K562 (cell line): ENCODE measurements at regions not wholly inside any gene's neighbourhood (a gene's known extent, or its start where the extent isn't known, plus 50 kb on each side); places are given as distances from the start of the nearest gene placed in this dataset.

Source experiments
- ARID1B ChIP-seq: fragments of 450-650 bp; IDR thresholded peaks from 2 replicates; pipeline ENCODE4 v1.6.1; 2016; ENCODE audit warnings: antibody characterized with exemption, mild to moderate bottlenecking, inconsistent platforms
- ATF2 ChIP-seq: sonication (generic); formaldehyde crosslinking; IDR thresholded peaks from 2 replicates; pipeline ENCODE4 v1.8.1; 2022; ENCODE audit warnings: missing genetic modification reagents
- BRD4 ChIP-seq: fragments of 200-600 bp; sonication (generic); IDR thresholded peaks from 2 replicates; pipeline ENCODE4 v1.6.1; 2017; ENCODE audit warnings: inconsistent platforms
- CLOCK ChIP-seq: fragments of 250-450 bp; sonication (Bioruptor Pico); IDR thresholded peaks from 2 replicates; pipeline ENCODE4 v1.4.0; 2020; ENCODE audit warnings: mild to moderate bottlenecking, moderate library complexity, borderline replicate concordance
- EHMT2 ChIP-seq: fragments of 450-650 bp; IDR thresholded peaks from 2 replicates; pipeline ENCODE4 v1.6.1; 2018; ENCODE audit warnings: antibody characterized with exemption
- MEF2D ChIP-seq: conservative IDR thresholded peaks from 2 replicates; pipeline ENCODE4 v1.6.1; 2016; ENCODE audit warnings: low read depth, missing genetic modification characterization, missing compliant biosample characterization
- MNT ChIP-seq, 2 experiments: fragments of 450-650 bp; conservative IDR thresholded peaks; 2 replicates each; pipeline ENCODE4 v1.6.1; 2017; ENCODE audit warnings: mild to moderate bottlenecking in 2 of 2, moderate library complexity in 2 of 2
- NR1H2 ChIP-seq: sonication (generic); formaldehyde crosslinking; IDR thresholded peaks from 2 replicates; pipeline ENCODE4 v1.4.0; 2020; ENCODE audit warnings: mild to moderate bottlenecking, missing genetic modification reagents
- POLR2A ChIP-seq: fragments of 450-650 bp; conservative IDR thresholded peaks from 2 replicates; pipeline ENCODE4 v1.6.1; 2016
- RCOR1 ChIP-seq, 2 experiments: IDR thresholded peaks; 2 replicates each; pipeline ENCODE4 v1.6.1; 2012; ENCODE audit warnings: low read depth in 2 of 2, low read length in 2 of 2, borderline replicate concordance in 1 of 2, improper control_type of control experiment in 1 of 2
- SMARCE1 ChIP-seq: fragments of 450-650 bp; IDR thresholded peaks from 2 replicates; pipeline ENCODE4 v1.7.1; 2016; ENCODE audit warnings: mild to moderate bottlenecking
- ZNF174 ChIP-seq: fragments of 250-450 bp; sonication (Bioruptor Pico); IDR thresholded peaks from 2 replicates; pipeline ENCODE4 v1.4.0; 2020; ENCODE audit warnings: mild to moderate bottlenecking
- ZNF707 ChIP-seq: fragments of 250-450 bp; sonication (Bioruptor Pico); conservative IDR thresholded peaks from 2 replicates; pipeline ENCODE4 v1.8.0; 2022; ENCODE audit warnings: inconsistent platforms, mild to moderate bottlenecking, moderate library complexity

GRCh38 chr3:44061961-44062360 lies 179.7 kb upstream of the TOPAZ1 start:
- TF ChIP-seq ZNF707 (CRISPR knock-in tag) (no peak), CLOCK (no peak), BRD4 (no peak), ZNF174 (CRISPR knock-in tag) (no peak), RCOR1 (IDR thresholded peaks at IDR 0.05; ENCODE audit: borderline replicate concordance in 1 of 2, low read depth in 2 of 2, low read length in 2 of 2) (no peak), POLR2A (no peak), ARID1B (no peak), EHMT2 (no peak), MEF2D (tag) (no peak), SMARCE1 (no peak), ATF2 (CRISPR knock-in tag) (no peak), MNT (conservative IDR thresholded peaks at IDR 0.05) (no peak), NR1H2 (CRISPR knock-in tag) (no peak)
